GM18508 (cell line): ENCODE measurements at regions not wholly inside any gene's neighbourhood (a gene's known extent, or its start where the extent isn't known, plus 50 kb on each side); places are given as distances from the start of the nearest gene placed in this dataset.
"Not testable (repeated sequence)": the region's sequence is repeated elsewhere in the genome, so short reads cannot be mapped to it uniquely, and the experiment has no call there.

Source experiments
- ATAC-seq: cut with Tn5 transposase; IDR thresholded peaks from one replicate; pipeline ENCODE4 v1.9.1; 2021; ENCODE audit warnings: moderate number of reproducible peaks; ENCODE audit not compliant: insufficient read depth, unreplicated experiment

DNA sequence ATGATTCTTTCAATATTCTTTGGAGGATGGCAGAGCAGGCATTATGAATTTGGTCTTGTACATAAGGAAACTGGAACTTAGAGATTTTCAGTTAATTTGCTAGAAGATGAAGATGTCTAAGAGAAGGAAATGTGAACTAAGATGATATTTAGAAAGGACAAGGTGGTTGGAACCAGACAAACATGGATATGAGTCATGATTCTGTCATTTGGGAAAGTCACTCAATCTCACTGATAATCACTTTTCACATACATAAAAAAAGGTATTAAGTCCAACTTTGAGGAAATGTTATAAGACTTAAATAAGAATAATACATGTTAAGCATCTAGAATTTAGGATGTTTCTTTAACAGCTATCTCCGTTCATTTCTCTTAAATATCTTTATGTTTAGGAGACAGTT, 315.1 kb upstream of the COX7C start:
- not testable (repeated sequence) for ATAC-seq

DNA sequence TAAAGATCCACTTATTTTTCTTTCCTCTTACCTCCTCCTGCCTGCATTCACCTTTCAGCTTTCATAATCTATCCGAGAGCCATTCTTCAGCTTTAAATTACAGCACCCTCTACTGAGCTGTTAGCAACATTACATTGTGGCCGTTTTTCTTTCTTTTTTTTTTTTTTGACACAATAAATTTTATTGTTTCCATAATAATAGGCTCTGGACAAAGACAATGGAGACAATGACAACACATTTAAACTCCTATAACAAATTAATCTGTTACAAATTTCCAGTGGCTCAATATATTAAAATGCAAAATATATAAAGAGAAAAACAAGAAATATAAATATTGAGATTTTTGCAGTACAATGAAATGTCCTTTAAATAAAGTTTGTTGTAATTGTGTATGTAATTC, 312.7 kb upstream of the COX7C start:
- not testable (repeated sequence) for ATAC-seq

DNA sequence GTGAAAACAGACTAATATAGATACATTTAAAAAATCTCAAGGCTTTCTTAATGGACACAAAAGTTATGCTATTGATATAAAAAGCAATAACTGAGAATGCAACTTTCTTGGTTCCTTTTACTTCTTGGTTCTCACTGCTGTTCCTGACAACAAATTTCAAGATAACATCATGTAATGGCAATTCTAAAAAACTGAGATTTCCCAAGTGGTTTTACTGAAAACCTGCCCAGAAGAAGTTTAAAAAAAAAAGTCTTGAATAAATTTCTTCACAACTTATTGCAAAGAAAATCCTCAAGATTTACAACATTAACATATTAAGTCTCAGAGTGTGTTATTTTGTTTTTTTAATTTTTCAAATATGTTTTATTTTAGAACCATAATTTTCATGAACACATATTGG, 302.8 kb upstream of the COX7C start:
- no peak for ATAC-seq

DNA sequence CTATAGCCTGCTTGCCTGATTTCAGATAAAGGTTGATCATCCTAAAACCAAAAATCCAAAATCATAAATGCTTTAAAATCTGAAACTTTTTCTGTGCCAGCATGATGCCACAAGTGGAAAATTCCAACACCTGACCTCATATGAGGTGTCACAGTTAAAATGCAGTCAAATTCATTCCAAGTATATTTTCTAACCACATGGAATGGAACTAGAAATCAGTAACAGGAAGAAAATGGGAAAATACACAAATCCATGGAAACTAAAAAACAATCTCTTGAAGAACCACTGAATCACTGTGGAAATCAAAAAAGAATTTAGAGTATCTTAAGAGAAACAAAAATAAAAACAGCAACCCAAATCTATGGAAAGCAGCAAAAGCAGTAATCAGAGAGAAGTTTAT, 297.5 kb upstream of the COX7C start:
- no peak for ATAC-seq

DNA sequence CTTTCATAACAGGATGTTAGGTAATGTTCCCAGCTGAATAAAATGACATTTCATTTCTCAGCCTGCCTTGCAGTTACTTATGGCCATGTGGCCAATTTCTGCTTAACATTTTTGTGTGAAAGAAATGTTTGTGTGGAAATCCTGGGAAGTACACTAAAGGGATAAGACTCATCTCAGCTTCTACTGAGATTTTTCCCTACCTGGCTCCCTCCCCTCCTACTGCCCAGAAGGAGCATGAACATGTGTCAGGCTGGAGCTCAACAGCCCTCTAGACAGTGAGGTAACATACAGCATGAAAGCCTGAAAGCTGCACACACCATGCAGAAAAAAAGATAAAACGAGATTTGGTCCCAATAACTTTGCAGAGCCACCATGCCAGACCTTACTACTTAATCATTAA, 288.4 kb upstream of the COX7C start:
- no peak for ATAC-seq

DNA sequence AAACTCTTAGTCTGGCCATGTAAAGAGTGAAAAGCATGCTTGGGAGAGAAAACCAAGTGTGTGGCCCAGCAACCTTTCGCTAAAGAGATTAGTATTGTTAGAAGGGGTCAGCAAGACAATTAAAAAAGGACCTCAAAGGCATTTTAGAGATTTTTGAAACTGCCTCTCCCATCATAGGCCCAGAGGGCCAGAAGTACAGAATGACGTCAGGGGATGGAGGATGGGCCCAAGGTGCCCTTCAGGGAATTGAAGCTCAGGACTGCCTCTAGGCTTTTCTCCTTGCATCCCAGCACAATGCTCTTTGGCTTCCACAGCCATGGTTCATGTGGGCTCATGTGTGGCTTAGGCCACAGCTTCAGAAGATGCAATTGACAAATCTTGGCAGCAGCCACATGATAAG, 287.0 kb upstream of the COX7C start:
- no peak for ATAC-seq

DNA sequence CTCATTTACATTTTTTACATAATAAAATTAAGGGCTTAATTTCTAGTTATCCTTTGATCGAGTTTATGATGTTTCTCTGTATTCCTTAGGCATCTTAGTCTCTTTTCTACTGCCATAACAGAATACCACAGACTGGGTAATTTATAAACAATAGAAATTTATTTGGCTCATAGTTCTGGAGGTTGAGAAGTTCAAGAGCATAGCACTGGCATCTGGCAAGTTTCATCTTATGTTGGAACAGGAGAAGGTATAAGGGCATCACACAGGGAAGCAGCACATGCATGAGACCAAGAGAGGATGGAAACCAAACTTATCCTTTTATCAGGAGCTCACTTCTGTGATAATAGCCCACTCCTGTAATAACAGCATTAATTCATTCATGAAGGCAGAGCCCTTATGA, 284.9 kb upstream of the COX7C start:
- ATAC-seq: no peak

DNA sequence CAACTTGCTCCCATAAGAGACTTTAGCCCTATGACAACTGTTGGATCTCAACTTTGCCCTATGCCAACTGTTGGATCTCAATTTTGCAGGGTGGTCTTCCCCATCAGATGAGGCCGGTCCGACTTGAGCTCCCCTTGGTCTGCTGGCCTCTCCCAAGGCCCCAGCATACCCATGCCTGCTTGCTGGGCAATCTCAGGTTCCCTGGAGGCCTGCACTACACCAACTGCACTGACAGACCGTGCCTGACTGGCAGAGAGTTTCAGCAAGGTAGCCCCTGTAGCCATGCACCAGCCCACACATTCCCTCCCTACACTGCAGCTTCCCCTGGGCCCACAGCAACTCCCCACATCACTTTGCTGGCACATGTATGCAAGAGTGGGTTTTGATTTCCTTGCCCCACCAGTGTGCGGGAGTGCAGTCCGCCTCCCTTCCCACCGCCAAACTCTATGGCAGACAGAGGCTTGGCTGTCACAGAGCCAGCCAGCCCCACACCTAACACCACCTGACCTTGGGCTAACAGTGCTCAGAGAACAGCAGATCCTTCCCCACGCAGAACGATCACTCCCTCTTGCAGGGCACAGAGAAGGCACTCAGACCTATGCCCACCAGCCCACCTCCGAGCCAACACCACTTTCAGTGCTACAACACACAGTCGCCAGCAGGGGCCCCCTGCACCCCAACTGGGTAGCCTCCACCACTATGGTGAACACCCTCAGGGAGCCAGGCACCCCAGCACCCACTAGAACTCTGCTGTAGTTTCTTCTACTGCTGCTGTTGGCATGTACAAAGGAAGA, 279.9 kb upstream of the COX7C start:
- no peak for ATAC-seq

DNA sequence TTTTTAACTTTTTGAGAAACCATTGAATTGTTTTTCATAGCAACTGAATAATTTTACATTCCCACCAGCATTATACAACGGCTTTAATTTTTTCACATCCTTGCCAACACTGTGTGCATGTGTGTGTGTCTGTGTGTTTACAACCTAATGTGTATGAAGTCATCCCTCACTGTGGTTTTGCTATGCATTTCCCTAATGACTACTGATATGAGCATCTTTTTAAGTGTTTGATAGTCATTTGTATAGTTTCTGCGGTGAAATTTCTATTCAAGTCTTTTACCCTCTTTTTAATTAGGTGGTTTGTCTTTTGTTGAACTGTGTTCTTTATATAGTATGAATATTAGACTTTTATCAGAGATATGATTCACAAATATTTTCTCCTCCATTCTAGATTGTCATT, 263.1 kb upstream of the COX7C start:
- peak; percentile 54 for ATAC-seq

DNA sequence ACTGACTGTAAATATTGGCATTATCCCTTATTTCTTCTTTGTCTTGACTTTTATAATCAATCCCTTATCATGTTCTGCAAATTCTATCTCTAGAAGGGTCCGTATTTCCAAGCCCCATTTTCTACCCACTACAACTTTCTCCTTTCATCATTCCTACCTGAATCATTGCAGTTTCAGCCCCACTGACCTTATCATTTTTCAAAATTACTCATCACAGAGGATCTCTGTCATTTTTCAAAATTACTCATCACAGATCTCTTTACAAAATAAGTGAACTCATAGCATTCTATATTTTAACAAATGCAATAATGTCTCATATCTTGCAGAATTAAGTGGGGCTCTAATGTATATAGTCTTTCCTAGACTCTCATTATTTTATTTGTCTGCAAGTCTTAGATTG, 256.9 kb upstream of the COX7C start:
- ATAC-seq: no peak

DNA sequence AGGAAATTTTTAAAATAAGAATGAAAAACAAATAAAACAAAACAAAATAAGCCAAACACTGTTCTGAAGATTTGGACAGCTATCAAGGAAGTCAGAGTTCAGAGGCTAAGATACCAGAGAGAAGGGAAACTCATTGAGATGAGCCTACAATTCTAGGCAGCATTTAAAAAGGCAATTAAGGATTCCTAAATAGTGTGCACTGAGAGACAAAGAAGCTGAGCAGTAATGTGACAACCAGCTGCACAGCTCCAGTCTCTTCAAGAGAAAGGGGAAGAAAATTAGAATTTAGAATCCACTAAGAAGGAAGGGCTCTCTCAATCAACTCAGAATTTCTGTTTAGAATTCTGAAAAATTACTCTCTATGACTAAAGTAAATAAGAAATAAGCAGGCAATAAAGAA, 246.7 kb upstream of the COX7C start:
- no peak for ATAC-seq

DNA sequence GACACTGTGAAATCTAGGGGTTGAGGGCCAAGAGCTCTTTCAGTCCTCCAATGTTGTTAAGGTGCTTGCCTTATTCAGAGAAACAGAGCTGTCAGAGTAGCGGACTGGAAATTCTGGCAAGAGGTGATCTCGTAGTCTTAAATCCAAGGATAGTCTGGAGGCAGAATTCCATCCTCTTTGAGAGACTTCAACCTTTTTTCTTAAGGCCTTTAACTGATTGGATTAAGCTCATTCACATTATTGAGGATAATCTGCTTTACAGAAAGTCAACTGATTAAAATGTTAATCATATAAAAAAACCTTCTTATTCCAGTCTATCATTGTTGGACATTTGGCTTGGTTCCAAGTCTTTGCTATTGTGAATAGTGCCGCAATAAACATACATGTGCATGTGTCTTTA, 243.1 kb upstream of the COX7C start:
- no peak for ATAC-seq

DNA sequence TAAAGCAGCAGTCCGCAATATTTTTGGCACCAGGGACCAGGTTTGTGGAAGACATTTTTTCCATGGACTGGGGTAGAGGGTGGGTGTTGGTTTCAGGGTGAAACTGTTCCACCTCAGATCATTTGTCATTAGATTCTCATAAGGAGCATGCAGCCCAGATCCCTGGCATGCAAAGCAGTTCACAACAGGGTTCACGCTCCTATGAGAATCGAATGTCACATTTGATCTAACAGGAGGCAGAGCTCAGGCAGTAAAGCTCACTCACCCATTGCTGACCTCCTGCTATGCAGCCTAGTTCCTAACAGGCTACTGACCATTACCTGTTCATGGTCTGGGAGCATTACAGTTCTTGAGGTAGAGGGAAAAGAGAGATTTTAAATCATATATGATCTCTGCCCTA, 241.5 kb upstream of the COX7C start:
- ATAC-seq: no peak

DNA sequence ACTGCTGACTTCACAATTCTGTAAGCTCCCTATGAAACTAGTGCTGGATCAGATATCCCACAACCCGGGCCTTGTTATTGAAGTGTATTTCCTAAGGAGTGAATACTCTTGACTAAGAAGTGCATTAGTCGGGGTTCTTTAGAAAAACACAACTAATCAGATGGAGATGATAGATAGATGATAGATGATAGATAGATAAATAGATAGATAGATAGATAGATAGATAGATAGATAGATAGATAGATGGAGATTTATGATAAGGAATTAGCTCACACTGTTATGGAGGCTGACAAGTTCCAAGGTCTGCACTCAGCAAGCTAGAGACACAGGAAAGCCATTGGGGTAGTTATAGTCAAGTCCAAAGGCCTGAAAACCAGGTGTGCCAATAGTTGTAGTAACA, 214.6 kb upstream of the COX7C start:
- no peak for ATAC-seq

DNA sequence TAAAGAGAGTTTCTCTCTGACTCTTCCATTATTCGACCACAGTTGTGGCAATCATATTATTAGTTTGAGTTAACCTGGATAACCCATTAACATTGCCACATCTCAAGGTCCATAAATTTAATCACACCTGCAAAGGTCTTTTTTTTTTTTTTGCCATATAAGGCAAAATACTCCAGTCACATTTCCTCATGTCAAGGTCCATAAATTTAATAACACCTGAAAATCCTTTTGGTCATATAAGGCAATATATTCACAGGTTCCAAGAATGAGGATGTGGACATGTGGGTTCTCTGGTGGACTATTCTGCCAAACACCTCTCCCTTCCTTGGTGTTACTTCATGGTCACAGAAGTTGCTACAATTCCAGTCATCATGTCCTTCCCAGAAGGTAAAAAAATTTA, 213.5 kb upstream of the COX7C start:
- no peak for ATAC-seq

DNA sequence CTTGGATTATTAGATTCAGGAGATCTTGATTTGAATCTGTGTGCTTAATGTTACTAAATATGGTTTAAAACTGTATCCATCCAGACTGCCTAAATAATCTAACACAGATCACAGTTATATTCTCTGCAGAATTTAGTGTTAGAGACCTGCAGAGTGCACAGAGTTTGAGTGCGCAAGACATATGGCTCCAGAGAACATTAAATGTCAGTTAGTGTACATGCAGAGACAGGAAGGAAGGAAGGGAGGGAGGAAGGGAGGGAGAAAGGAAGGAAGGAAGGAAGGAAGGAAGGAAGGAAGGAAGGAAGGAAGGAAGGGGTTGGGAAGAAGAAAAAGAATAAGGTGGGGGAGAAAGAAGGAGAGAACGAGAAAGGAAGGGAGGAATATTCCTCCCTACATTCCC, 210.0 kb upstream of the COX7C start:
- ATAC-seq: no peak

DNA sequence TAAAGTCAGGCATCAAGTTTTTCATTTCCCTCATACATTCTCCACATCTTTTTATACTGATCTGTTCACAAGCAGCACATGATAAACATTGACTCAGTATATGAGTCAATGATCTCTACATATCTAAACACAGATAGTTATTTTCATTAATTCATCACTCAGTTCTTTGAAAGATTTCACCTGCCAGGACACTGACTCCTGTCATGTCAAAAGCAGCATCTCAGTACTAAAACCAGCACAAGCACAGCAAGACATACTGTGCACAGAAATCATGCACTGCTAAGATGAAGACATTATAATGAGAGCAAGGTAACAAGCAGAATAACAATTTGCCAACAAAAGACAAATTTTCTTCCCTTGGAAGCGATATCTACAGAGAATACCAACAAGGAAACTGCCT, 206.1 kb upstream of the COX7C start:
- ATAC-seq: no peak

DNA sequence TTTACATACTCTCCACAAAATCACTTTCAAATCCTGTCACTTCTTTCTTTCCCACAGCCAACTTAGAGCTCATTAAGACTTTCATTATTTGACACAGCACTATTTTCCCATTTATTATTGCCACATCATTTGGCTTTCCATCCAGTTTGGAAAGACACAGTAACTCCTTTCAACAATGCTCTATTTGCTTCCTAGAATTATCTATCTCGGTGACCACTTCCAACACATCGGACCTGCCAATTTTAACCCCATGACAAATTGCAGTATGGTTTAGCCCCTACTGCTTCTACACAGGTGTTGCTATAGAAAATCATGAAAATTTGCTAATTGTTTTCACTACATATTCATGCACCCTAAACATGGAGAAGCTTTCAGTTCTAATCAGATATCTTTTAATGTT, 190.6 kb upstream of the COX7C start:
- ATAC-seq: no peak

DNA sequence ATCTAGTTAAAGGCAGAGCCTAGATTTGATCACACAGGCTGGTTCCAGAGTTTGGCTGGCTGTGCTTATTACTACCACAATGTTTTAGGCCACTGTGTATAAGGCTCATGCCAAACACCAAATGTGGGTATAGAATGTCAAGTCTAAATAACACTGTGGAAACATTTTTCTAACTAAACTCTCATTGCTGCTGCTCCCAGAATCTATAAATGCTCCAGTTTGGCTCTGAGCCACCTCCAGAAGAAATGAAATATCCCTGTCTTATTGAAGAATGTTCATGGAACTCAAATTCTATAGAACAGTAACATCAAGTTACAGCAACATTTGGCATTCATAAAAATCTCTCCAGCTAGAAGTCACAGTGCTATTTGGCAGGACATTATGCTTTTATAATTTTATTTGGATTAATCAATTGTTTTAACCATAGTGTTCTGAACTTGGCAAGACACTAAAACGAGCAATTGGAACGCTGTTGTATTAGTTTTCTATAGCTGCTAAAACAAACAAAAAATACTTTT, 178.1 kb upstream of the COX7C start:
- ATAC-seq: no peak

DNA sequence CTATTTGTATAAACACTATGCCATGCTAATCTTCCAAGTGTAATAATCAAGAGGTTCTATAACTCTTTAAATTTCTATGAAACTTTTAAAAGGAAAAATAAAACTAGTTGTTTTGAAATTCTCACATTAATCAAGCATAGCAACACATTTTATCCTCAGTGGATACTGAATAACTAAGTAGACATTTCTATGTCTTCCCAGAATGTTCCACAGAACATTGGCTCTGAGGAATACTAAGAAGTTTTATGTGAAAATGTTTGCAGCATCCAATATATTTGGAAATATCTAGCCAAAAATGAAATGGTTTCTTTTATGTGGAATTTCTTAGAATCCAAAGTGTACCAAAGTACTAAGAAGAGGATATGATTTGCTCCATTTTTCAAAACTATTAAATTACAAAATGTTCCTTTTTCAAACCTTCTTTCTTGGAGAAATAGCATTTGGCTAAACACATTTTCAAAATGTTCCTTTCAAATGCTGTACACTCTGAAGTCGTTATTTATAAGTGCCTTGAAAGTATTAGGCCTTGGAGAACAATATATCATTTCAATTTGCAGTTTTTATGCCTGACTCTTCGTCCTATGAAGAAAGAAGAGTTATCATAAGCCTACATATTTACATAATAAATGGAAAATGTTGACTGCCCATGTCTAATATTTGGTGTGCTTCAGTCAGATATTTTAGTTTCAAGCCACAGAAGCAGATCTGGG, 175.6 kb upstream of the COX7C start:
- ATAC-seq: no peak

DNA sequence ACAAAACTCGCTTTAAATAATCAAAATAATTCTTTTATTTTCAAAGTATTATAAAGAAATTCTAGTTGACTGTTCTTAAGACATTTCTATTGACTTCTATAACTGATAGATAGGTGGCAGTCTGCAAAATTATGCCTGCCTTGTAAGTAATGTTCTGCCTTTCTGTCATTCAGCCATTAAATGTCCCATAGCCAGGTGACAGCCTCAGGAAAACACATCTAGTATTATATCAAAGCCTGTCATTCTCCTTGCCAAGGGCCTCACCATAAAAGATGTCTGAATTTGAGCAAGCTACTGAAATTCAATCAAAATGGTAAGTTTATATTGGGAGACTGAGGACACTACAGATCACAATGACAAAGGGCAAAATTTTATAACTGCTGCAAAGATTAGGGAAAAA, 170.4 kb upstream of the COX7C start:
- no peak for ATAC-seq

DNA sequence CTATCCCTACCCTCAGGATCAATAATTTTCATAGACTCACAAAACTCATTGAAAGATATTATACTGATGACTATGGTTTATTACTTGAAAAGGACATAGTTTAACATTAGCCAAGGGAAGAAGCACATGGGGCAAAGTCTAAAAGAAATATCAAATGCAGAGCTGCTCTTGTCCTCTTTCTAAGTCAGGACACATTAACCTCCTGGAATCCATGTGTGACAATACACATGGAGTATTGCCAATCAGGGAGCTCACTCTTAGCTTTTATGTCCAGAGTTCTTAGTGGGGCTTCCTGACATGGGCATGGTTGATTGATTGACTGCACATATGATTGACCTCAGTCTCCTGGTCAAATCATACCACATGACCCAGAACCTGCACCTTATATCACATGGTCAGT, 165.5 kb upstream of the COX7C start:
- ATAC-seq: no peak
